Prostate gland (tissue), 2 donors: ENCODE measurements at regions not wholly inside any gene's neighbourhood (a gene's known extent, or its start where the extent isn't known, plus 50 kb on each side); places are given as distances from the start of the nearest gene placed in this dataset.

ENCODE experiments used
- DNase-seq: peaks from one replicate; pipeline ENCODE4 v3.0.0-alpha.2; 2019; ENCODE audit warnings: low spot score
- H3K27ac ChIP-seq, 2 donors: fragments of 200-600 bp; sonication (generic); 2 replicates each; pipeline ENCODE4 v1.5.1; 2017 to 2019
- H3K27me3 ChIP-seq: fragments of 200-600 bp; sonication (generic); replicated peaks from 2 replicates; pipeline ENCODE4 v1.5.1; 2019; ENCODE audit not compliant: insufficient read depth
- H3K36me3 ChIP-seq, 2 donors: fragments of 200-600 bp; sonication (generic); 1 replicate in 1 of 2; 2 replicates in 1 of 2; pipeline versions ENCODE4 v1.5.1 to v1.8.1; 2017 to 2019
- H3K4me1 ChIP-seq: fragments of 200-600 bp; sonication (generic); replicated peaks from 2 replicates; pipeline ENCODE4 v1.5.1; 2019
- H3K4me3 ChIP-seq, 2 donors: fragments of 200-600 bp; sonication (generic); 2 replicates each; pipeline ENCODE4 v1.5.1; 2017 to 2019
- H3K9me3 ChIP-seq: fragments of 200-600 bp; sonication (generic); 2 replicates; pipeline ENCODE4 v1.5.1; 2017
- POLR2A ChIP-seq: fragments of 450-650 bp; IDR thresholded peaks from one replicate; pipeline ENCODE4 v1.6.1; 2016; ENCODE audit warnings: antibody characterized with exemption, mild to moderate bottlenecking
- POLR2AphosphoS5 ChIP-seq: sonication (generic); formaldehyde crosslinking; IDR thresholded peaks from one replicate; pipeline ENCODE4 v1.6.1; 2017; ENCODE audit warnings: antibody characterized with exemption
- WGBS: methylation state at CpG from one replicate; pipeline ENCODE4 v1.1.5; 2018; 5-methylcytosine and 5-hydroxymethylcytosine counted together
- intact Hi-C: fragments of 100-400 bp; cut with DNase I; formaldehyde crosslinking; loops from one replicate; pipeline ENCODE4 v1.14.2; 2022
- TF ChIP-seq, protein P1 (sequence below), 4 experiments: fragments of 200-600 bp in 2 of 4; fragments of 450-650 bp in 2 of 4; sonication (generic) in 2 of 4; IDR thresholded peaks; 1 replicate in 3 of 4; 2 replicates in 1 of 4; pipeline ENCODE4 v1.5.1; 2016 to 2019; ENCODE audit warnings: antibody characterized with exemption in 4 of 4, mild to moderate bottlenecking in 2 of 4, moderate library complexity in 2 of 4

DNA sequence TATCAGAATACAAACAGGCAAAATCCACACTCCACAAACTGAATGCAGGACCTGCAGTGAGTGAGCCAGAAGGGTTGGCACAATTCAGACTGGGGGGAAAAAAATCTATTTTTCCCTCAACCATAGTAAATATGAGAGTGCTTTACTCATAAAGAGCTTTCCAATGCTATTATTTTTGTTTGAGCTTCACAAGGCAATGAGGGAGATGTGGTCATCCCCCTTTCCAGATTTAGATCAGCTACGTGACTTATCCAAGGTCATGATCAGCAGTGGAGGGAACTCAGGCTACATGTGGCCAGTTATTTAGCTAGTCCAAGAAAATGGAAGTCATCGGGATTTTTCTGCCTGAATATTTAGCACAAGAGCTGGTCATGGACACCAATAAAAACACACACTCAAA lies 120.4 kb upstream of the KLF7 start:
- Histone ChIP-seq H3K4me1 (peaks cover 10% of the 10 kb centered on the region), H3K4me3 (no peak overlapping the region), H3K9me3 (no peaks in the 10 kb centered on the region), H3K36me3 (no peaks in the 10 kb centered on the region), H3K27me3 (no peaks in the 10 kb centered on the region), H3K27ac (no peak overlapping the region)
- no peak for DNase-seq
- intact Hi-C loops = no loop called here
- TF ChIP-seq POLR2A = no peak
- TF ChIP-seq, protein P1, sequence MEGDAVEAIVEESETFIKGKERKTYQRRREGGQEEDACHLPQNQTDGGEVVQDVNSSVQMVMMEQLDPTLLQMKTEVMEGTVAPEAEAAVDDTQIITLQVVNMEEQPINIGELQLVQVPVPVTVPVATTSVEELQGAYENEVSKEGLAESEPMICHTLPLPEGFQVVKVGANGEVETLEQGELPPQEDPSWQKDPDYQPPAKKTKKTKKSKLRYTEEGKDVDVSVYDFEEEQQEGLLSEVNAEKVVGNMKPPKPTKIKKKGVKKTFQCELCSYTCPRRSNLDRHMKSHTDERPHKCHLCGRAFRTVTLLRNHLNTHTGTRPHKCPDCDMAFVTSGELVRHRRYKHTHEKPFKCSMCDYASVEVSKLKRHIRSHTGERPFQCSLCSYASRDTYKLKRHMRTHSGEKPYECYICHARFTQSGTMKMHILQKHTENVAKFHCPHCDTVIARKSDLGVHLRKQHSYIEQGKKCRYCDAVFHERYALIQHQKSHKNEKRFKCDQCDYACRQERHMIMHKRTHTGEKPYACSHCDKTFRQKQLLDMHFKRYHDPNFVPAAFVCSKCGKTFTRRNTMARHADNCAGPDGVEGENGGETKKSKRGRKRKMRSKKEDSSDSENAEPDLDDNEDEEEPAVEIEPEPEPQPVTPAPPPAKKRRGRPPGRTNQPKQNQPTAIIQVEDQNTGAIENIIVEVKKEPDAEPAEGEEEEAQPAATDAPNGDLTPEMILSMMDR (IDR thresholded peaks at IDR 0.05) = no peak
- TF ChIP-seq POLR2AphosphoS5 = no peak
- WGBS = 63% methylated on average over 2 of the region's 2 CpGs

DNA sequence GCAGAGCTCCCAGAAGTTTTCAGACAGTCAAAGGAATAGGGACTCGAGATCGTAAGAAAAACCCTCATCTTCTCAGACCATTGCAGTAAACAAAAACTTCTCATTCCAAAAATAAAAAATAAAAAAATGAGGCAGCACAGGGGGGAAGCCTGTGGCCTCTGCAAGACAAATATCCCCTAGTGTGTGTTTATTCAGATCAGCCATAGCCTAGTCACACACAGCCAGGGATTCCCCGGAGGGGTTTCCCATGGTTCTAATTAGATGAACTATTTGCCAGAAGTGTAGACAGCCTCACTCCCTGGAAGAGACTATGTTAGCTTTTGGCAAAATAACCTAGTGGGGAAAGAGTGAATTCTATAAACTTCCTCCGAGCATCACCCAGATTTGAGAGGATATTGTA lies 122.9 kb upstream of the KLF7 start:
- H3K4me1 ChIP-seq = peaks cover 10% of the 10 kb centered on the region
- H3K27ac ChIP-seq = no peak overlapping the region
- no peak overlapping the region for H3K4me3 ChIP-seq
- intact Hi-C loops = no loop called here
- WGBS = 66% methylated on average over 4 of the region's 4 CpGs
- TF ChIP-seq, protein P1 (IDR thresholded peaks at IDR 0.05) = no peak
- TF ChIP-seq POLR2A (no peak), POLR2AphosphoS5 (no peak)
- no peak for DNase-seq
- H3K27me3 ChIP-seq = no peaks in the 10 kb centered on the region
- H3K9me3 ChIP-seq = no peaks in the 10 kb centered on the region
- no peaks in the 10 kb centered on the region for H3K36me3 ChIP-seq

DNA sequence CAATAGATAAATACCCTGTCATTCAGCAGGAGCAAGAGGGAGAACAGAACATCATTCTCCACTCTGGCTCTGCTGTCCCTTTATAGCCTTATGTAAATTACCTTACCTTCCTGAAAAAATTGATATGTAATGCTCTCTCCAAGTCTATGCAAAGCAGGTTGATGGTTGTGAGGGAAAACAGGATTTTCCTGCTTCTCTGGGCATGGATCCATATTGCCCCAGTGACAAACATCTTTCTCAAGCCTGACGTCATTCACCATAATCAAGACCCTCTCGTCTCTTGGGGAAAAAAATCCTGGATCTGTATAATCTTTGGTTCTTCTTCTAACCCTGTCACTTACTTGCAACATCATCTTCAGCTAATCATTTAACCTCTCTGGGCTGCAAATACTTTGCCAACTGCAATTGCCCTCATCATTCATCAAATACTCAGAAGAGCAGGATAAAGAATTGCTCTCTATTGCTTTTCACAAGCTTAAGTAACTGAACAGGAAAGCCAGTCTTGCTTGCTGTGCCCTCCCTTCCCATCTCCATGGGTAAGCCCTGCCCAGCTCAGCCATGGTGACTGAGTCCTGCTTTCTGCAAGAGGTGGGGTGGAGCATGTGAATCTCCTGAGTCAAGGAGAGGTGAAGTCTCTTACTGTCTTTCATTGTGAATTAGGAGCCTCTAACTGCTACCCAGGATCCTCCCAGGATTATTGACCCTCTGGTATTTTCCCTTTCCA lies 123.7 kb upstream of the KLF7 start:
- 40% methylated on average over 2 of the region's 2 CpGs for WGBS
- intact Hi-C loops = no loop called here
- peaks cover 6% of the 10 kb centered on the region for H3K4me1 ChIP-seq
- peak overlapping the region in 1 of 2 donors; percentile 30 for H3K27ac ChIP-seq
- TF ChIP-seq, protein P1 (IDR thresholded peaks at IDR 0.05) = no peak
- TF ChIP-seq POLR2AphosphoS5 (peak; percentile 69), POLR2A (no peak)
- H3K36me3 ChIP-seq = no peaks in the 10 kb centered on the region
- no peaks in the 10 kb centered on the region for H3K9me3 ChIP-seq
- H3K27me3 ChIP-seq = no peaks in the 10 kb centered on the region
- no peak overlapping the region for H3K4me3 ChIP-seq
- peak; percentile 56 for DNase-seq

DNA sequence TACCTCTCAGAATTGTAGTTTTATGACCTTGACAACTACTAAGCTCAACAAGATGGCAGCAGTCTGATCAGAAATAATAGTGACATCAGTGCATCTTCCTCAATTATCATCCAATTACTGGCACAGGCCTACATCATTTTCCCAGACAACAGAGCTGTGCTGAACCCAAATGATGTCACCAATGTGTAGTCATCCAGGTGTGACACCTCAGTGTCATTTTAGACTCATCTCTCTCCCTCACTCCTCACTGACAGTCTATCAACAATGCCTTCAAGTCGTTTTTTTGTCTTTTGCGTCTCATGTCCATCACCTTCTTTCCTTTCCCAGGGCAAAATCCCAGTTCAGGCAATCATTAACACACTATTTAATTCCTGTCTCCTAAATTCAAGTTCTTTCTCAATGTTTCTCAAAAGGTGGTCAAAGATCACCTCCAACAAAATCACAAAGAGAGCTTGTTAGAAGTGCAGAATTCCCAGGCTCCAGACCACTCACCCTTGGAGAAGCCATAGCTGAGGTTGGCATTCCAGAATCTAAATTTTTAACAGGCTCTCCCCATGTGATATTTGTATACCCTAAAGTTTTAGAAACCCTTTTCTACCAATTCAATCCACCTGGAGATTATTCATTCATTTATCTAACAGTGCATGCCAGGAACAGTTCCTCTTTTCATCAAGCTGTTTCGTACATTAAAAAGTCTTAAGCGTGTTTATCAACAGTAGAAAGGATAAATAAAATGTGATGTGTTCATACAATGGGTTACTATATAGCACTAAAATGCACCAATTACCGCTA lies 125.3 kb upstream of the KLF7 start:
- Histone ChIP-seq H3K4me3 (no peak overlapping the region), H3K4me1 (peaks cover 2% of the 10 kb centered on the region), H3K27me3 (no peaks in the 10 kb centered on the region), H3K9me3 (no peaks in the 10 kb centered on the region), H3K36me3 (no peaks in the 10 kb centered on the region), H3K27ac (no peak overlapping the region)
- WGBS = 90% methylated on average over 5 of the region's 5 CpGs
- DNase-seq = no peak
- TF ChIP-seq POLR2AphosphoS5 (no peak), POLR2A (no peak)
- TF ChIP-seq, protein P1 (IDR thresholded peaks at IDR 0.05) = no peak
- intact Hi-C loops = no loop called here
